ENCODE measurements at regions not wholly inside any gene's neighbourhood (a gene's known extent, or its start where the extent isn't known, plus 50 kb on each side); places are given as distances from the start of the nearest gene placed in this dataset.

DNA sequence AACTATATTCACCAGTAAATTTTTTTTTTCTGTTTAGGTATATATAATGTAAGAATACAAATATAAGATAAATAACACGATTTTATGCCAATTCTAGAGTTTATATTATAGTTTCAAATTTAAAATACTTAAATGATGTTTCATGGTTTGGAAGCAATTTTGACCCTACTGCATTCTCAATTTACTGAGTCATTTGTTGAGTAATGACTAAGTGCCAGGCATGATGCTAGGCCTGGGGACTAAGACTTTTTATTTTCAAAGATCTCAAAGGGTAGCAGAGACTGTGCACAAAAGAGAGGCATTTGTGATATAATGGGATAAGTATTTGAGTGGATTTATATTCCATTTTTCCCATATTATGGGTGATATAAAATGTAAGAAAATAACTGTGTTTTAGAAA lies 78.9 kb upstream of the SMIM30 start:
- H3K27ac ChIP-seq (ENCODE audit: control insufficient read depth, insufficient read depth) = no peak overlapping the region
- ATAC-seq (no peak), DNase-seq (ENCODE audit: low read depth, low spot score) (no peak), FAIRE-seq (no peak)
- H3K79me2 ChIP-seq (ENCODE audit: control insufficient read depth, insufficient read depth, low read length) = no peaks in the 10 kb centered on the region
- TF ChIP-seq E2F4 (IDR thresholded peaks at IDR 0.05; ENCODE audit: low read depth, low read length) (no peak), SMAD1 (IDR thresholded peaks at IDR 0.05; ENCODE audit: low read depth, partially characterized antibody) (no peak), KDM1A (IDR thresholded peaks at IDR 0.05; ENCODE audit: borderline replicate concordance) (no peak), ASH2L (IDR thresholded peaks at IDR 0.05; ENCODE audit: borderline replicate concordance, low read depth) (no peak), FOXM1 (IDR thresholded peaks at IDR 0.05; ENCODE audit: low read depth, low read length) (no peak), POLR2AphosphoS2 (IDR thresholded peaks at IDR 0.05; ENCODE audit: low read depth, low read length) (no peak), TARDBP (IDR thresholded peaks at IDR 0.05; ENCODE audit: borderline replicate concordance) (no peak), SMC3 (IDR thresholded peaks at IDR 0.05; ENCODE audit: borderline replicate concordance, low read length) (no peak), EGR1 (IDR thresholded peaks at IDR 0.05; ENCODE audit: borderline replicate concordance in 1 of 2, low read depth in 2 of 2, low read length in 2 of 2) (no peak), ZNF24 (IDR thresholded peaks at IDR 0.05) (no peak), NFYB (IDR thresholded peaks at IDR 0.05; ENCODE audit: insufficient read depth, low read depth, low read length) (no peak)
- TF ChIP-seq, protein P1, sequence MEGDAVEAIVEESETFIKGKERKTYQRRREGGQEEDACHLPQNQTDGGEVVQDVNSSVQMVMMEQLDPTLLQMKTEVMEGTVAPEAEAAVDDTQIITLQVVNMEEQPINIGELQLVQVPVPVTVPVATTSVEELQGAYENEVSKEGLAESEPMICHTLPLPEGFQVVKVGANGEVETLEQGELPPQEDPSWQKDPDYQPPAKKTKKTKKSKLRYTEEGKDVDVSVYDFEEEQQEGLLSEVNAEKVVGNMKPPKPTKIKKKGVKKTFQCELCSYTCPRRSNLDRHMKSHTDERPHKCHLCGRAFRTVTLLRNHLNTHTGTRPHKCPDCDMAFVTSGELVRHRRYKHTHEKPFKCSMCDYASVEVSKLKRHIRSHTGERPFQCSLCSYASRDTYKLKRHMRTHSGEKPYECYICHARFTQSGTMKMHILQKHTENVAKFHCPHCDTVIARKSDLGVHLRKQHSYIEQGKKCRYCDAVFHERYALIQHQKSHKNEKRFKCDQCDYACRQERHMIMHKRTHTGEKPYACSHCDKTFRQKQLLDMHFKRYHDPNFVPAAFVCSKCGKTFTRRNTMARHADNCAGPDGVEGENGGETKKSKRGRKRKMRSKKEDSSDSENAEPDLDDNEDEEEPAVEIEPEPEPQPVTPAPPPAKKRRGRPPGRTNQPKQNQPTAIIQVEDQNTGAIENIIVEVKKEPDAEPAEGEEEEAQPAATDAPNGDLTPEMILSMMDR (IDR thresholded peaks at IDR 0.05 in 2 of 3, conservative IDR thresholded peaks at IDR 0.05 in 1 of 3; ENCODE audit: control insufficient read depth in 2 of 3, extremely low read depth in 1 of 3, insufficient read depth in 1 of 3, low read depth in 3 of 3, low read length in 3 of 3) = no peak
- WGBS (ENCODE audit: insufficient coverage, insufficient replicate concordance, low lambda C conversion rate, missing lambda C conversion rate) = 0% methylated on average over 1 of the region's 1 CpG
- no peak overlapping the region for H3K4me3 ChIP-seq
- in situ Hi-C loops (cut with MboI) (no loop called here), intact Hi-C loops (cut with micrococcal nuclease; ENCODE audit: unreplicated experiment) (no loop called here)
- H3K4me1 ChIP-seq (ENCODE audit: control insufficient read depth, insufficient read depth, low read length) = no peaks in the 10 kb centered on the region
- BruUV-seq (replicated peaks) = no TSS peak
- H3K36me3 ChIP-seq (ENCODE audit: control insufficient read depth in 2 of 2, insufficient read depth in 2 of 2, low read length in 1 of 2) = no peaks in the 10 kb centered on the region
- no peaks in the 10 kb centered on the region for H3K9me3 ChIP-seq (replicated peaks; ENCODE audit: control insufficient read depth, insufficient read depth, low read length)
- no peaks in the 10 kb centered on the region for H4K20me1 ChIP-seq (ENCODE audit: control insufficient read depth, insufficient read depth)
- H3K27me3 ChIP-seq (replicated peaks in 1 of 2; ENCODE audit: control insufficient read depth in 2 of 2, insufficient read depth in 2 of 2, low read length in 1 of 2) = no peaks in the 10 kb centered on the region
- ChIA-PET POLR2A (no interaction called here), RAD21 (ENCODE audit: unreplicated experiment) (no interaction called here), SMC1A (ENCODE audit: uncharacterized antibody, unreplicated experiment) (no interaction called here), CTCF (no interaction called here)
- H3K9ac ChIP-seq (ENCODE audit: control insufficient read depth, insufficient read depth, low read length) = no peak overlapping the region
- no peak overlapping the region for H3K4me2 ChIP-seq (ENCODE audit: control insufficient read depth, insufficient read depth)
- no peak overlapping the region for H2AFZ ChIP-seq (ENCODE audit: control insufficient read depth, low read depth, low read length)
